GM18951 (cell line): ENCODE measurements at regions not wholly inside any gene's neighbourhood (a gene's known extent, or its start where the extent isn't known, plus 50 kb on each side); places are given as distances from the start of the nearest gene placed in this dataset.

ENCODE experiments used
- POLR2A ChIP-seq: IDR thresholded peaks from 4 replicates; pipeline ENCODE4 v1.6.1; 2011; ENCODE audit warnings: mild to moderate bottlenecking; ENCODE audit not compliant: insufficient read length, insufficient read depth; ENCODE audit errors: extremely low read depth
- in situ Hi-C: fragments of 300-500 bp; cut with MboI; formaldehyde crosslinking; loops from one replicate; pipeline ENCODE4 v1.12.0; 2022; ENCODE audit warnings: low sequenced_read_pairs, mixed read lengths, inconsistent platforms; ENCODE audit not compliant: unreplicated experiment

GRCh38 chr12:107304588-107305532 lies 211.5 kb upstream of the CRY1 start:
- in situ Hi-C loops = no loop called here
- TF ChIP-seq POLR2A = no peak

GRCh38 chr12:107306141-107306659 lies 212.9 kb upstream of the CRY1 start:
- TF ChIP-seq POLR2A = no peak
- in situ Hi-C loops = no loop called here

GRCh38 chr12:107308310-107308709 lies 215.0 kb upstream of the CRY1 start:
- no peak for TF ChIP-seq POLR2A
- in situ Hi-C loops = no loop called here

GRCh38 chr12:107309020-107309419 lies 215.7 kb upstream of the CRY1 start:
- in situ Hi-C loops = no loop called here
- TF ChIP-seq POLR2A = no peak

- no peak for TF ChIP-seq POLR2A
- in situ Hi-C loops = no loop called here
Measured at GRCh38 chr12:107310621-107311020, 217.3 kb upstream of the CRY1 start.

- no peak for TF ChIP-seq POLR2A
- in situ Hi-C loops = no loop called here
Measured at GRCh38 chr12:107311682-107312081, 218.3 kb upstream of the CRY1 start.

- in situ Hi-C loops = no loop called here
- TF ChIP-seq POLR2A = no peak
Measured at GRCh38 chr12:107317751-107318555, 224.6 kb upstream of the CRY1 start.

- in situ Hi-C loops = no loop called here
- TF ChIP-seq POLR2A = no peak
Measured at GRCh38 chr12:107318556-107318805, 225.1 kb upstream of the CRY1 start.

GRCh38 chr12:107318806-107319532 lies 225.6 kb upstream of the CRY1 start:
- no peak for TF ChIP-seq POLR2A
- in situ Hi-C loops = no loop called here

GRCh38 chr12:107319533-107320032 lies 226.2 kb upstream of the CRY1 start:
- in situ Hi-C loops = no loop called here
- TF ChIP-seq POLR2A = no peak

GRCh38 chr12:107320033-107320928 lies 226.9 kb upstream of the CRY1 start:
- TF ChIP-seq POLR2A = no peak
- in situ Hi-C loops = no loop called here

- no peak for TF ChIP-seq POLR2A
- in situ Hi-C loops = no loop called here
Measured at GRCh38 chr12:107320929-107321631, 227.7 kb upstream of the CRY1 start.

GRCh38 chr12:107322063-107322462 lies 228.7 kb upstream of the CRY1 start:
- in situ Hi-C loops = no loop called here
- no peak for TF ChIP-seq POLR2A
